ENCODE measurements at regions not wholly inside any gene's neighbourhood (a gene's known extent, or its start where the extent isn't known, plus 50 kb on each side); places are given as distances from the start of the nearest gene placed in this dataset.
"Not testable (repeated sequence)": the region's sequence is repeated elsewhere in the genome, so short reads cannot be mapped to it uniquely, and the experiment has no call there.

DNA sequence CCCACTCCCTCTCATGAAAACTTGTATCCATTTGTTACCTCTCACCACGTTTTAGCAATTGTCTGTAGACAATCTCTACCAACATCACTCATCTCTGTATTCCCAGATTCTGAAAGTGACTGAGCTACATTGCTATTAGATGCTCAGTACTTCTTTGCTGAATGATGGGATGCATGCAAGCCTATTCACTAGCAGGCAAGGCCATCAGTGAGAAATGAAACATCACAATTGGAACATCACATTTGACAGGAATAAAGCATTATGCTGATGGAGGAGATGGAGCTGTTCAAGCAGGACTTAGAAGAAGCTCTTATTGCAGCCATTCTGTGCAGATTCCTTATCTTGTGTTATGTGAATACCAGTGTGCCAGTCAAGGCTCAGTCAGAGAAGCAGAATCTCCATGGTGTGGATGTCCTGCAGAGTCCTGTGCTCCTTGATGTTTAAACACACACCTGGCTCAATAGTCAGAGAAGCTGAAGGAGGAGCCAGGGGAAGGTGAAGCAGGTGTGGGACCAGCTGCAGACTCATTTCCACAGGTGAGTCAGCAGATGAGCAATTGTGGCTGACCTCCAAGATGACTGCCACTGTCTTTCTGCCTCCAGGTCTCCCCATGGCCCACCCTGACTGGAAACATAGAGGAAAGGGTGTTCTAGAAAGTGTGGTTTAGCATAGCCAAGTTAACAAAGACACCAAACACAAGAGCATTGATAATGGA is 965.5 kb downstream of the GRID1 start:
- TF ChIP-seq, protein P1, sequence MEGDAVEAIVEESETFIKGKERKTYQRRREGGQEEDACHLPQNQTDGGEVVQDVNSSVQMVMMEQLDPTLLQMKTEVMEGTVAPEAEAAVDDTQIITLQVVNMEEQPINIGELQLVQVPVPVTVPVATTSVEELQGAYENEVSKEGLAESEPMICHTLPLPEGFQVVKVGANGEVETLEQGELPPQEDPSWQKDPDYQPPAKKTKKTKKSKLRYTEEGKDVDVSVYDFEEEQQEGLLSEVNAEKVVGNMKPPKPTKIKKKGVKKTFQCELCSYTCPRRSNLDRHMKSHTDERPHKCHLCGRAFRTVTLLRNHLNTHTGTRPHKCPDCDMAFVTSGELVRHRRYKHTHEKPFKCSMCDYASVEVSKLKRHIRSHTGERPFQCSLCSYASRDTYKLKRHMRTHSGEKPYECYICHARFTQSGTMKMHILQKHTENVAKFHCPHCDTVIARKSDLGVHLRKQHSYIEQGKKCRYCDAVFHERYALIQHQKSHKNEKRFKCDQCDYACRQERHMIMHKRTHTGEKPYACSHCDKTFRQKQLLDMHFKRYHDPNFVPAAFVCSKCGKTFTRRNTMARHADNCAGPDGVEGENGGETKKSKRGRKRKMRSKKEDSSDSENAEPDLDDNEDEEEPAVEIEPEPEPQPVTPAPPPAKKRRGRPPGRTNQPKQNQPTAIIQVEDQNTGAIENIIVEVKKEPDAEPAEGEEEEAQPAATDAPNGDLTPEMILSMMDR (IDR thresholded peaks at IDR 0.05; ENCODE audit: borderline replicate concordance, control extremely low read depth, extremely low read depth, insufficient read depth, missing control alignments) = no peak
- no peak for DNase-seq (ENCODE audit: low spot score)
- in situ Hi-C loops (cut with MboI; ENCODE audit: low sequenced_read_pairs, unreplicated experiment) = no loop called here

DNA sequence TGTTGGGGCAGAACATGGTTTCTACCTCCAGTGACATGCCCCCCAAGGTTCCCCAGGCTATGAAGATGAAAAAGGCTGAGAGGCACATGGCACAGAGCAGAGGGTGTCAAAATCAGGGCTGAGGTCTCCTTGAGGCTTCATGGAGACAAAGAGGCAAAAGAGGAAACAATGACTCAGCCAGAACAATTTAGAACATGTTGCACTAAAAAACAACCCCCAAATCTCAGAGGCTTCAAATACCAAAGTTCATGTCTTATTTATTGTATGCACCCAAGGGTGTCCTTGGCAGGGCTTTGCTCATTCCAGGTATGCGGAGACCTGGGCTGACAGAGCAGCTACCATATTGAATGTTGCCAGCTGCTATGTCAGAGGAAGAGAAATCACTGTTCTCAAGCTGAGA is 964.1 kb downstream of the GRID1 start:
- in situ Hi-C loops (cut with MboI; ENCODE audit: low sequenced_read_pairs, unreplicated experiment) = no loop called here
- TF ChIP-seq, protein P1 (IDR thresholded peaks at IDR 0.05; ENCODE audit: borderline replicate concordance, control extremely low read depth, extremely low read depth, insufficient read depth, missing control alignments) = no peak
- DNase-seq (ENCODE audit: low spot score) = no peak

DNA sequence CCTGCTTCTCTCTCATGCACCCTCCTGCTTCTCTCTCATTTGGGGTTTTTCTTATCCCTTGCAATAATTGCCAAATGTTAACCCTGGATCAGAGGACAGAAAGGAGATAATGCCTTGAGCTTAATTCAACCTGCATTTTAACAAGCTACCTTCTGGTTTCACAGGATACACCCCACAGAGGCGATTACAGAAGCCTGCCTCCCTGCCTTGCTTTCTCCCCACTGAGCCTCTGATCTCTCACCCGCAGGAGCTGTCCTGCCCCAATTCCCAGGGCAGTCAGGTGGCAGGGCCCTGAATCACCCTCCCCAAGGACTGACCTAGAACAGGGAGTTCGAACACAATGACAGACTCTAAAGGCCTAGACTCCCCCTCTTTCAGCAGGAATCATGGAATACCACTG is 959.5 kb downstream of the GRID1 start:
- in situ Hi-C loops (cut with MboI; ENCODE audit: low sequenced_read_pairs, unreplicated experiment) = no loop called here
- TF ChIP-seq, protein P1 (IDR thresholded peaks at IDR 0.05; ENCODE audit: borderline replicate concordance, control extremely low read depth, extremely low read depth, insufficient read depth, missing control alignments) = no peak
- no peak for DNase-seq (ENCODE audit: low spot score)

DNA sequence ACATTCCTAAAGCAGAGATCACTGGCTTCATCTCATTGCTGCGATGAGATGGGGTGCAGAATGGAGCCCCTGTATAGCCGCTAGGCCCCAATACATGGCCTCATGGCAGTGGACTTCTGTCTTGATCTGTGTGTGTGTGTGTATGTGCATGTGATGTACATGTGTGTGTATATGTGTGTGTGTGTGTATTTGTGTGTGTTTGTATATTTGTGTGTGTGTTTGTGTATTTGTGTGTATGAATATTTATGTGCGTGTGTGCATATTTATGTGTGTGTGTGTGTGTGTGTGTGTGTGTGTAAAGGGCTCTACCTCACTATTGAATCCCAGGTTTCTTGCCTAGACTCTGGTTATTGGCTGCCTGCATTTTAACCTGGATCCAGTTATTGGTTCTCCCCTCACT is 958.2 kb downstream of the GRID1 start:
- in situ Hi-C loops (cut with MboI; ENCODE audit: low sequenced_read_pairs, unreplicated experiment) = no loop called here
- TF ChIP-seq, protein P1 (IDR thresholded peaks at IDR 0.05; ENCODE audit: borderline replicate concordance, control extremely low read depth, extremely low read depth, insufficient read depth, missing control alignments) = no peak
- DNase-seq (ENCODE audit: low spot score) = no peak

DNA sequence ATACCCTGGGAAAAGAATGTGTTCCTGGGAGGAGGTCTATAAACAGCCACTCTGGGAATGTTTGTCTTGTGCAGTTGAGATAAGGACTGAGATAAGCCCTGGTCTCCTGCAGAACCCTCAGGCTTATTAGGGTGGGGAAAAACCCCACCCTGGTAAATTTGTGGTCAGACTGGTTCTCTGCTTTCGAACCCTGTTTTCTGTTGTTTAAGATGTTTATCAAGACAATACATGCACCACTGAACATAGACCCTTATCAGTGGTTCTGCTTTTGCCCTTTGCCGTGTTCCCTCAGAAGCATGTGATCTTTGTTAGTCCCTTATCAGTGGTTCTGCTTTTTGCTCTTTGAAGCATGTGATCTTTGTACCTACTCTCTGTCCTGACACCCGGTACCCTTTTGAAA is 956.0 kb downstream of the GRID1 start:
- in situ Hi-C loops (cut with MboI; ENCODE audit: low sequenced_read_pairs, unreplicated experiment); DNase-seq (ENCODE audit: low spot score): not testable (repeated sequence)

DNA sequence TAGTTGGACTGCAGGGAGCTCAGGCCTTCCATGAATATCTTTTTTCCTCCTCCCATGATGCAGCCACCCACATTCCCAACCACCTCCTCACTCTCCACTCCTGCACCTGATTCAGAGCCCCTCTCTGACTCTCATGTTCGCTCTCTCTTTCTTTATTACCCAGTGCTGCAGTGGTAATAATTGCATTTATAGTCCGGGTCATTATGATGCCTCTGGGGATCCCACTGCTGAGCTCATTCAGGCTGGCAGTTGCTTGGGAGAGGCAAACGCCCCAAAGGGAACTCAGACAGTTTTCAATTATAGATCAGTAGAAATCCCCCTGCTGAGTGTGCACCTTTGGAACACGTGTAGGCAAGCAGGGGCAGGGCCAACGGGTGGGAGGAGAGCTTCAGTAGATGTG is 953.0 kb downstream of the GRID1 start:
- in situ Hi-C loops (cut with MboI; ENCODE audit: low sequenced_read_pairs, unreplicated experiment) = no loop called here
- TF ChIP-seq, protein P1 (IDR thresholded peaks at IDR 0.05; ENCODE audit: borderline replicate concordance, control extremely low read depth, extremely low read depth, insufficient read depth, missing control alignments) = no peak
- DNase-seq (ENCODE audit: low spot score) = no peak

DNA sequence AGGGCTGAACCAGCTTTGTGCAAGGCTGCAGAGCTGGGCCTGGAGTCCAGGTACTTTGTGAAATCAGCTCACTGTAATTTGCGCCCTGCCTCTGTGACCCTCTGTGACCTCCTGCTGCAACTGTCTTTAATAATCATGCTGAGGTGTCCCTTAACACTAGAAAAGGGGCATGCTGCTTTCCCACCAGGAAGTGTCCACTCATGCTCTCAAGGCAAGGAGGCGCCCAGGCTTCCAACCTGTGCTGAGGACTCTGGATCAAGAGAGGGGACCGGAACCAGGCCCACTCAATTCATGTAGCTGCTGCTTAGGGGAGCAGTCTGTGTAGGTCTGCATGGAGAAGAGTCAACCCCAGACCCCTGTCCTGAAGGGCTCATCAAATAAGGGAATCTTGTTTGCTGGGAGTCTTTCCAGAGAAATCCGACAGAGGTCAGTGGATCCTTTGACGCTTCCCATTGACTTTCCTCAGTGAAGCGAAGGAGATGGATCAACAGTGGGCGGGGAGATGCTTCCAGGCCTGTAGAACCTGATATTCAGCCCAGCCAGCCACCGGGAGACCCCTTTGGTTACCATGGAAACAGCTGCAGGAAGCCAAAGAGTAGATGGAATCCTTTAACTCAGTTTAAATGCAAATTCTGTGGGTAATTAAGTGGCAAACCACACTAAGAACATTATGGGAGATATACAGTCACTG is 945.9 kb downstream of the GRID1 start:
- in situ Hi-C loops (cut with MboI; ENCODE audit: low sequenced_read_pairs, unreplicated experiment) = no loop called here
- TF ChIP-seq, protein P1 (IDR thresholded peaks at IDR 0.05; ENCODE audit: borderline replicate concordance, control extremely low read depth, extremely low read depth, insufficient read depth, missing control alignments) = no peak
- no peak for DNase-seq (ENCODE audit: low spot score)

All from GM13976 (cell line).